Nephron (organoid): ENCODE measurements at regions not wholly inside any gene's neighbourhood (a gene's known extent, or its start where the extent isn't known, plus 50 kb on each side); places are given as distances from the start of the nearest gene placed in this dataset.

Experiments
- H3K27ac Mint-ChIP-seq, 3 experiments: 2 replicates each; pipeline ENCODE4 v1.8.0; 2020; ENCODE audit warnings: mixed read lengths in 3 of 3, mild to moderate bottlenecking in 2 of 3, moderate library complexity in 1 of 3
- H3K27me3 Mint-ChIP-seq: 2 replicates; pipeline ENCODE4 v1.8.0; 2021; ENCODE audit warnings: low read depth, mild to moderate bottlenecking, moderate library complexity, mixed read lengths
- H3K36me3 Mint-ChIP-seq: 2 replicates; pipeline ENCODE4 v1.8.0; 2020; ENCODE audit warnings: low read depth, mixed read lengths
- H3K4me1 Mint-ChIP-seq: 2 replicates; pipeline ENCODE4 v1.8.0; 2020; ENCODE audit warnings: mixed read lengths
- H3K4me3 Mint-ChIP-seq, 3 experiments: 2 replicates each; pipeline ENCODE4 v1.8.0; 2020; ENCODE audit warnings: mild to moderate bottlenecking in 3 of 3, mixed read lengths in 3 of 3, moderate library complexity in 2 of 3
- H3K9me3 Mint-ChIP-seq: 2 replicates; pipeline ENCODE4 v1.8.0; 2020; ENCODE audit warnings: mixed read lengths
- CTCF ChIP-seq, 3 experiments: fragments of 200-600 bp; sonication (generic); IDR thresholded peaks; one replicate each; pipeline ENCODE4 v1.5.0; 2021; ENCODE audit warnings: antibody characterized with exemption in 3 of 3; ENCODE audit not compliant: unreplicated experiment in 3 of 3

GRCh38 chr1:208501542-208501941, 257.4 kb upstream of the PLXNA2 start:
- H3K9me3 Mint-ChIP-seq: no peaks in the 10 kb centered on the region
- H3K36me3 Mint-ChIP-seq: no peaks in the 10 kb centered on the region
- no peak for TF ChIP-seq CTCF (IDR thresholded peaks at IDR 0.05; ENCODE audit: unreplicated experiment in 3 of 3)
- H3K4me1 Mint-ChIP-seq: no peaks in the 10 kb centered on the region
- H3K27me3 Mint-ChIP-seq: peaks cover 13% of the 10 kb centered on the region
- no peak overlapping the region for H3K27ac Mint-ChIP-seq
- H3K4me3 Mint-ChIP-seq: no peak overlapping the region

DNA sequence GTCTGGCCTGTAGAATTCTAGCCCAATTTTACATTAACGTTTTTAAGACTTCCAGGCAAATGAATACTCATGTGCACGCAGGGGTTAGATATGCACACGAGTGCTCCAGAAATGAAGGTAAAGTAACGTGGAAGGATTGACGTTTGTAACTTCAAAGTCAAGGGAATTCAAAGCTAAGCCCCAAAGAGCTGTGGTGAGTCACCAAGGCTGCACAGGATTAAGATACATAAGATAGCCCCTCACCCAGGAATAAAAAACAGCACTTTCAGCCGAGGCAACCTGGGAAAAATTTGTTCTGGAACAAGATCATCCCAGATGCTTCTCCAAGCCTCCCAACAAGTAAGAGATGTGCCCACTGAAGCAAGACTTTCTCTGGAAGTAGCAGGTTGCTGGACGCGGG, 259.6 kb upstream of the PLXNA2 start:
- Mint-ChIP-seq H3K9me3 (no peaks in the 10 kb centered on the region), H3K36me3 (no peaks in the 10 kb centered on the region), H3K4me1 (no peaks in the 10 kb centered on the region), H3K27ac (no peak overlapping the region), H3K27me3 (peaks cover 13% of the 10 kb centered on the region), H3K4me3 (no peak overlapping the region)
- TF ChIP-seq CTCF (IDR thresholded peaks at IDR 0.05; ENCODE audit: unreplicated experiment in 3 of 3): no peak

GRCh38 chr1:208506812-208507211, 262.6 kb upstream of the PLXNA2 start:
- no peak for TF ChIP-seq CTCF (IDR thresholded peaks at IDR 0.05; ENCODE audit: unreplicated experiment in 3 of 3)
- H3K9me3 Mint-ChIP-seq: no peaks in the 10 kb centered on the region
- peaks cover 15% of the 10 kb centered on the region for H3K27me3 Mint-ChIP-seq
- no peak overlapping the region for H3K27ac Mint-ChIP-seq
- peaks cover 5% of the 10 kb centered on the region for H3K4me1 Mint-ChIP-seq
- H3K36me3 Mint-ChIP-seq: no peaks in the 10 kb centered on the region
- no peak overlapping the region for H3K4me3 Mint-ChIP-seq

DNA sequence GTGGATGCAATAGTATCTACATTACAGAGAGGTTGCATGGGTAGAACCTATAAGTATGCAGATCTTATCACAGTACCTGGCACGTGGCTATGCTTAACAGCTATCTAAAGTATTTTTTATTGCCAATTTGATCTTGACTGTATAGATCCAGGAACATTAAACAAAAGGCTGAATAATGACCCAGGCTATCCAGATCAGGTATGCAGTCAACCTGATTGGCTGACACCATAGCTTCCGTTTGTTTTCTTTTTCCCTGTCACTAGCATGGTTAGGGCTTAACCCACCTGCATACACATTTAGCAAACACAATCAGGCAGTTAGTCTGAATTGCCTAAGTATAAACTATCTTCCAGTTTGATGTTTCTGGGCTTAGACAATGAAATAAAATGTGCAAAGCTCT, 264.9 kb upstream of the PLXNA2 start:
- Mint-ChIP-seq H3K36me3 (no peaks in the 10 kb centered on the region), H3K4me3 (no peak overlapping the region), H3K27ac (no peak overlapping the region), H3K9me3 (no peaks in the 10 kb centered on the region), H3K4me1 (peaks cover 5% of the 10 kb centered on the region), H3K27me3 (peaks cover 19% of the 10 kb centered on the region)
- no peak for TF ChIP-seq CTCF (IDR thresholded peaks at IDR 0.05; ENCODE audit: unreplicated experiment in 3 of 3)

- peak overlapping the region in 1 of 3 experiments; percentile 17 for H3K27ac Mint-ChIP-seq
- no peak for TF ChIP-seq CTCF (IDR thresholded peaks at IDR 0.05; ENCODE audit: unreplicated experiment in 3 of 3)
- H3K4me3 Mint-ChIP-seq: no peak overlapping the region
- peaks cover under 1% of the 10 kb centered on the region for H3K9me3 Mint-ChIP-seq
- H3K4me1 Mint-ChIP-seq: peaks cover 5% of the 10 kb centered on the region
- H3K27me3 Mint-ChIP-seq: peaks cover 14% of the 10 kb centered on the region
- no peaks in the 10 kb centered on the region for H3K36me3 Mint-ChIP-seq
Measured at GRCh38 chr1:208510192-208510952, 266.2 kb upstream of the PLXNA2 start.

DNA sequence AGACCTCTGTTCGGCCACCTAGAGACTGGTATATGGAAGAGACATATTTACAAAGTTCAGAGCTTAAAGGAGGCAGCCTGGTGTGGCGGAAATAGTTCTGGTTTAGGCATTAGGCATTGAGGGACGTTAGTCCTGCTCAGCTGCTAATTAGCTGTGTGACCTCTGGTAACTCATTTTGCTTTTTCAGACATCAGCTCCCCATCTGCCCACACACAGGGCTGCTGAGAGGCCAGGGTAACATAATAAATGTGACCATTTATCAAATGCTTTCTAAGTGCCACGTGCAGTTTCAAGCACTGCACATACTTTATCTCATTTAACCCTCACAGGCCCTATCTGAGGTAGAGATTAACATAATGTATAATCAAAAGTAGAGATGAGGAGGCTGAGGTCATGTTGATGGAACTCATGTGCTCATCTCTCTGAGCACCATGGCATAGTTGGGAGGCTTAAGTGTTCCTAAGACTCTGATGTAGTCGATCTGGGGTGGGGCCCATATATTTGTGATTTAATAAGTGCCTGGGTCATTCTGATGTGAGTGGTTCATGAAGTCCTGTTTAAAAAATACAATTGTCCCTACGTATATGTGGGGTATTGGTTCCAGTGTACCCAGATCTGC, 267.2 kb upstream of the PLXNA2 start:
- no peak for TF ChIP-seq CTCF (IDR thresholded peaks at IDR 0.05; ENCODE audit: unreplicated experiment in 3 of 3)
- Mint-ChIP-seq H3K27me3 (peaks cover 14% of the 10 kb centered on the region), H3K9me3 (peaks cover 4% of the 10 kb centered on the region), H3K4me3 (no peak overlapping the region), H3K36me3 (no peaks in the 10 kb centered on the region), H3K4me1 (peaks cover 5% of the 10 kb centered on the region), H3K27ac (peak overlapping the region in 2 of 3 experiments; percentile 17 to 52)
